Ramos (cell line): ENCODE measurements at regions not wholly inside any gene's neighbourhood (a gene's known extent, or its start where the extent isn't known, plus 50 kb on each side); places are given as distances from the start of the nearest gene placed in this dataset.

Source experiments
- in situ Hi-C: fragments of 300-500 bp; cut with MboI; formaldehyde crosslinking; loops from one replicate; pipeline ENCODE4 v1.14.3; 2022; ENCODE audit warnings: low sequenced_read_pairs; ENCODE audit not compliant: unreplicated experiment

DNA sequence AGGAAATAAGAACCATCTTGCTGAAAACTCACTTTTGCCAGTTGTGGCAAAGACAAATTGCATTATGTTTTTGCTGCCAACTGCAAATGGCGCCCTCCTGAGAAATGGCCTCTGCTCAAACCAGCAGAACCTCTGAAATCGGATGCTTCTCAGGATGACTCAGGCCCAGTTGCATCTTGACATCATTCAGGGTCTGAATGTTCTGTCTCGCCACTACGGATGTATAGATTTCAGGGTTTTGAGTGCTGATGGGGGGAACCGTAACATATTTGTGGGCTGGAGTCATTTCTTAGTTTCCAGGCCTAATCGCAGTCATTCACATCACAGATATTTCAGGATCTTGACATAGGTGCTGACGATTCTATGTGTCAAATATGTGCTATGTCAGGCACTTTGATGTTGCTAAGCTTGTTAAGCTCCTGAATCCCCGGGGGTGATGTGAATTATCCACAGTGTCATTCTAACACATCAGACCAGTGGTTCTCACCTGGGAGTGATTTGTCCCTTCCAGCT lies 207.1 kb downstream of the NFATC2 start:
- in situ Hi-C loops = no loop called here

DNA sequence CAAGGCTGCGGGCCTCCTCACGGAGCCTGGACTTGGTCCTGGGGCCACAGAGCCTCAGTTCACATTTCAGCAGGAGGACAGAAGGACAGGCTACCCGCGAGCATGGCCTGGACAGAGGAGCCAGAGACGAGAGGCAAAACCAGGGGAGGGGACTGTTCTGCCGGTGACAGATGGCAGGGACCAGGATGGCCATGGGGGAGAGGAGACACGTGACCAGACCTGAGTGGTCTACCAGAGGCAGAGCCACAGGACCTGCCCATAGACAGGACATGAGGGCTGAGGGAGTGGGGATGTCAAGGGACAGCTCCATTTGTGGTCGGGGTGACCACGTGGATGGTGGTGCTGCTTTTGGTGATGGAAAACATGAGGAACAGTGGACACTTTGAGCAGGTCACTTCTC lies 207.9 kb downstream of the NFATC2 start:
- in situ Hi-C loops = no loop called here

DNA sequence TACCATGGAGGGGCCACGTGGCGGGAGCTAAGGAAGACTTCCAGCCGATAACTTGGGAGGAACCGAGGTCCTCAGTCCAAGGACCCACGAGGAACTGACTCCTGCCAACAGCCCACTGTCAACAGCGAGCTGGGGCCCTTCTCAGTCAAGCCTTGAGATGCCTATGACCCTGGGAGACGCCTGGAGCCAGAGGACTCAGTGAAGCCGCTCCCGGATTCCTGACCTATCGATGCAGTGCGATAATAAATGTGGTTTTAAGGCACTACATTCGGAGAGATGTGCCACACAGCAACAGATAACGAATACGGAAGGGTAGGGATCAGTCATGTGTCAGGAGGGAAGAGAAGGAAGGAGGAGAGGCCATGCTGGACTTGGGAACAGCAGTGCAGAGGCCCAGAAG lies 208.5 kb downstream of the NFATC2 start:
- in situ Hi-C loops = no loop called here

DNA sequence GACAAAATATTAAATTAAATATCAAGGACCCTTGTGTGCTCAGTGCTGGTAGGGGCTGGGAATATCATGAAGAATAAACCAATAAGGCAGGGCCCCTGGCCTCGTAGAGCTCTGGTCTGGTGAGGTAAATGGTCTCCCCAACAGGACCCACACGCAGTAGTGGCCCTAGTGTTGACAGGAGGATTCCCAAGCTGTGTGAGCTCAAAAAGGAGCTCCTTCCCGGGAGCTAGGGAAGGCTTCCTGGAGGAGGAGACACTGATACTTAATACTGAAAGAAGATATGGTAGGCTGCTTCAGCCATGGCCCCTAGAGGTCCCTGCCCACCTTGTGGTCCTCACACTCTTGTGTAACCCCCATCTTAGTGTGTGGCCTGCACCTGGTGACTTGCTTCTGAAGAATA lies 209.1 kb downstream of the NFATC2 start:
- in situ Hi-C loops = no loop called here

DNA sequence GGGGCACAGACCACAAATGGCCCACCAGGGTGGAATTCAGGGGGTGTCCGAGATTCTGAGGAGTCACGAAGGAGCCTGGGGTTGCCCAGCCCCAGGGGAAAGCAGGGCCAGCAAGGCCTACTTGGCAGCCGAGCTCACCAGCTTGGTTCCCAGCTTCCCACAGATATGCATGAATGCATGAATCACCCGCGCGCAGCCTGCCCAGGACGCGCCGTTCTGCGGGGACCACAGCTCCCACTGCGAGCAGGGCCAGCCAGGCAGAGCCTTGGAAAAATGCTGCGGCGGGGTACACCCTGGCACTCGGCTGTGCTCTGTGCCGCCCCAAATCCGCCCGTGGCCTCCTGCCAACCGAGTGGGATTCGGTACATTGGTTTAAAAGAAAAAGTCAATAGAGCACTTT lies 211.0 kb downstream of the NFATC2 start:
- in situ Hi-C loops = no loop called here

DNA sequence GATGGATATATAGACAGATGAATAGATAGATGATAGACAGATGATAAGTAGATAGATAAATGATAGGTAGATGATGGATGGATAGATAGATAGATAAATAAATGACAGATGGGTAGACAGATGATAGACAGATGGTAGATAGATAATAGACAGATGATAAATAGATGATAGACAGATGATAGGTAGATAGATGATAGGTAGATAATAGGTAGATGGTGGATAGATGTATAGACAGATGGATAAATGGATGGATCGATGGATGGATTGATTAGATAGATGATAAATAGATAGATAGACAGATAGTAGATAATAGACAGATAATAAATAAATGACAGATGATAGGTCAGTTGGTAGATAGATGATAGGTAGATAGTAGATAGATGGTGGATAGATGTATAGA lies 212.7 kb downstream of the NFATC2 start:
- in situ Hi-C loops = no loop called here

DNA sequence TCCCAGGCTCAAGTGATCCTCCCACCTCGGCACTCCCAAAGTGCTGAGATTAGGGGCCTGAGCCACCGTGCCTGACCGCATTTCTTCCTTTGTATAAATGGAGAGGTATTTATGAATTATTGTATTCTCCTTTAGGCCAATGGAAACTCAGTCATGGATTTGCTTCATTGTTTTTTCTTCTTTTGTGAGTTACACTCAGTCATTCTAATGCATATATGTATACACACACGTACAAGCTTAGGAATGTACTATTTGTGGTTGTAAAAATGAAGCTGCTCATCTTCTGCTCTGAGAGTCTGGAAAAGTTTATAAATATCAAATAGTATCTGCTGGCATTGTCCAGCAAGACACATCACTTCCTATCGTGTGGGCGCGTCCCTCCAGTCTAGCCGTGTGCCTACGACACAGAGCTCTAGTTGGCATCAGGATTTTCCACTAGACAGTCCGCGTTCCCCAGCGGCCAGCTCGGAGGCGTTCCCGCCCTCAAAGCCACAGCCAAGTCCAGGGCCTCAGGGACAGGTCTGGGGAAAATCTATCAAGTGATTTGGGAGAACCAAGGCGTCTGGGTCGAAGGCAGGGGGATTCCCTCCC lies 215.2 kb downstream of the NFATC2 start:
- in situ Hi-C loops = no loop called here

DNA sequence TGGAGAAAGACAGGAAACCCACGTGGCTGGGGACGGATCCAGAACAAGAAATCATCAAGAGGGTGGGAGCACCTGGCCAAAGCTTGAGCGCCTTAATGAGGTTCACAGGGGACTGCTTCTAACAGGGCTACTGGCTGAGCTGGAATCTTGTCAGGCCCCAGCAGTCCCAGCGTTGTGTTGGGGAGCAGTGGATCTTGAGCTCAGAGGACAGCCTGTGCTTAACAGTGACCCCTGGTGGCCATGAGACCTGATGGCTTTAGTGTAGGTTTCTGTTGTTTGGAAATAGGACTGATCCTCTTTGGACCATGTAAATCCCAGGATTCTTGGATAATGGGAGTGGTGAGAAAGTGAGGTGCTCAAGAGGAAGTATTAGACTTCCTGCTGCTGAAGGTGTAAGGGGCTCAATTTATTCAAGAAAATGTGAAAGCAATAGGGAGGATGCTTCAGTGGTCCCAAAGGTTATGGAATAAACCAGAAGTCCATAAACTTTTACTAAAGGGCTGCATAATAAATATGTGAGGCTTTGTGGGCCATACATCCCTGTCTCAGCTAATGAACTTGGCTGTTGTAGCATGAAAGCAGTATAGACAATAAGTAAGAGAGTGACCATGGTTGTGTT lies 216.2 kb downstream of the NFATC2 start:
- in situ Hi-C loops = no loop called here

DNA sequence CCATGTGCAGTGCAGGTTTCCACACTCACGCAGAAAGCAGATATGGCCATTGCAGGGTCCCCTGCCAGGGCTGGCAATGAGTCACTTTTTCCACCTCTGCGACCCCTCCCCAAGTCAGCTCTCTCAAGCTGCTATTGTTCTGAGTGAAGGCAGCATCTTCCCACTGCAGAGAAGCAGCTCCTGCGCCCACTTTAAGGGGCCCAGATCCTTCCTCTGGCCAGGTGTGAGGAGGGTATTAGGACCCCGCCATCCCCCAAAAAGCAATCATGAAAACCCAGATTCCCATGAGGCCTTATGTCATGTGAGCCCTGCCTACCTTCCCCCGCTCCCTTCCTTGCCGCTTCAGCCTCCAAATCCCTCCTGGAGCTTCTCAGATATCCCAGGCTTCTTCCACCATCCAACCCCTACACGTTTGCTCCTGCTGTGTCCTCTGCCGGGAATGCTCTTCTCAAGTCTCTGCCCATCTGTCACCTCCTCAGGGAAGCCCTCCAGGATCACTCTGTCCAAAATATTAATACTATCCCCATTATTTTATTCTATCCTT lies 220.3 kb downstream of the NFATC2 start:
- in situ Hi-C loops = no loop called here

DNA sequence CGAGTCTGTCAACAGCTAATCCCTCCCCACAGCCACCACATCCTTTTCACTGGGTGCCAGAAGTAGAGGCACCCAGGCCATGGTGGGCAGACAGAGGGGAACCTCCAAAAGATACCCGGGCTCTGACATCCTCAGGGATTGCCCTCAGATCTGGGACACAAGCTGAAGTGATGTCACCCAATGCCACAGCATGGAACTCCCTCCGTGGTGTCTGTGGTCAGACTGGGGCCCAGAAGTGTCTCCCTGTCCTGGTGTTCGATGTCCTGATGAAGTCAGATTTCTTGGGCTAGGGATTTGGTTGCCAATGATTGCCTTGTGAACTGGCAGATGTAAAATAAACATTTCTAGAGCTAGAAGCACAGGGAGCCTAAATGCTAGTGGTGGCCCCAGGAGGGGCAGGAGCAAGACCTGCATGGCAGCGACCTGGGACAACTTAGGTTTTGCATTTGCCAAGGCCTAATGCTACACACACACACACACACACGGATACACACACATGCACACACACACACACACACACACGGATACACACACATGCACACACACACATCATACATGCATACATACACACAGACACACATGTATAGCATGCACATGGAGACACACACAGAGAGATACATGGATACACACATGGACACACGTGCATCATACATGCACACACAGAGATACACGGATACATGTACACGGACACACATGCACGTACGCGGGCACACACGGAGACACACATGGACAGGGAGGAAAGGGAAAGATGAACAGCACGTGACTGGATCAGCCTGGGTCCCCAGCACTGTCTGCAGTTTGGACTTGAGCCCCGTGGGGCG lies 221.0 kb downstream of the NFATC2 start:
- in situ Hi-C loops = no loop called here

DNA sequence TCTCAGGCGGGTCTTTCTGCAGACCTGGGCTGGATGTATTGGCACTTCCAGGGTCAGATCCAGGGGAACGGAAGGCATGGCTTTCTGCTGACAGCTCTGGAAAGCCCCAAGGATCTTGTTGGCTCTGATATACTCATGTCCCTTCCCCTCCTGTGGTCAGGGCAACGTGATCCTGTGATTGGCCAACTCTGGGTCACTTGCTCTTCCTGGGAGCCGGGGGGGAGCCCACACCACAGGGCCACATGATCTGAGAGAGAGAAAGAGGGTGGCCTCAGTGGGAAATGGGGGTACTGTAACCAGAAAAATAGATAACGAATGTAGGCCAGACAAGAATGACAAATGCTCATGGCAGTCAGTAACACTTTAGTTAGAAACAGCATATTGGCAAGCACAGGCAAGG lies 223.0 kb downstream of the NFATC2 start:
- in situ Hi-C loops = no loop called here

DNA sequence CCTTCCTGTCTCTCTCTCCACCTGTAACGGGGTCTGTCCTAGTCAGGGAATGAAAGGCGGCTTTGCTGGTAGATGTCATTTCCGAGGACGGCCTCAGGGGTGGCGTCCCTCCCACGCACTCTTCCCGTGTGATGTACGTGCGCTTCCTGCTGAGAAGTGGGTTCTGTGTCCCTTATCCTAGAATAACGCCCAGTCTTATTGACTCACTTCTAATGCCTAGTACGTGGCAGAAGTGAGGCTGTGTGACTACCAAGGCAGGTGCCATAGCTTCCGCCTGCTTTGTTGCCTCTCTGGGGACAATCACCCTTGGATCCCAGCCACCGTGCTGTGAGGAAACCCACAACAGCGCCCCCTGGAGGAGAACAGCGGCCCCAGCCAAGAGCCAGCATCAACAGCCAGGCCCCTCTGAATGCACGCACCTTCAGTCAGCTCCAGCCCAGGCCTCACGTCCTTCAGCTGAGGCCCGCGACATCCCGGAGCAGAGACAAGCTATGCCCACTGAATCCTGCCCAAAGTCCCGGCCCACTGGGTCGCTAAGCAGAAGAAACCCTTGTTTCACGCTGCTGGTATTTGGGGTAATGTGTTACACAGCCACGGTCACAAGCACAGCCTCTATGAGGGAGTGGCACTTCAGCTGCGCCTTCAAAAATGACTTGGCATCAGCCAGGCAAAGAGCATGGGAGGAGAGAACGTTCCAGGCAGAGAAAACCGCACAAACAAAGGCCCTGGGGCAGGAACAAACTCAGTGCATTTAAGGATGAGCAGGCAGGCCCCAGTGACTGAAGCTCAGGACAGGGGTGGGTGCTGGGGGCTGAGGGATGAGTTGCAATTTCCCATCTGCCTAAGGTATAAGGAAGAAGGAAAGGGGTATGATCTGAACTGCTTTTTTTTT lies 224.2 kb downstream of the NFATC2 start:
- in situ Hi-C loops = no loop called here

DNA sequence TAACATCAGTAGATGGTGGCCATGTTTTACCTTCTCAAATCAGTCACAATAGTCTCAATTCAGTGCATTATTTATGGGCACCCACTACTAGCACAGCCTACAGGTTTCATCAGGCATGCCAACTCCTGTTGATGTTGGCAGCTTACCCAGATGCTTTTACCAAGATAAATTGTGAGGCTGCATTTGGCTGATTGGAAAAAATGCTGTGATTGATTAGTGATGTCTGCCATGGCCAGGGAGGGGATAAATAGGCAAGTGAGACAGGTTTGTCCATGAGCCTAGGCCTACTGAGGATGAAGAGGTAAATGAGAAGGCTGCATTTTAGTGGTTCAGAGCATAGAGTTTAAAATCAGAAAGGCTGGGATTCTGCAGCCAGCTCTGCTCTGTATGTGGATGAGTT lies 227.1 kb downstream of the NFATC2 start:
- in situ Hi-C loops = no loop called here

DNA sequence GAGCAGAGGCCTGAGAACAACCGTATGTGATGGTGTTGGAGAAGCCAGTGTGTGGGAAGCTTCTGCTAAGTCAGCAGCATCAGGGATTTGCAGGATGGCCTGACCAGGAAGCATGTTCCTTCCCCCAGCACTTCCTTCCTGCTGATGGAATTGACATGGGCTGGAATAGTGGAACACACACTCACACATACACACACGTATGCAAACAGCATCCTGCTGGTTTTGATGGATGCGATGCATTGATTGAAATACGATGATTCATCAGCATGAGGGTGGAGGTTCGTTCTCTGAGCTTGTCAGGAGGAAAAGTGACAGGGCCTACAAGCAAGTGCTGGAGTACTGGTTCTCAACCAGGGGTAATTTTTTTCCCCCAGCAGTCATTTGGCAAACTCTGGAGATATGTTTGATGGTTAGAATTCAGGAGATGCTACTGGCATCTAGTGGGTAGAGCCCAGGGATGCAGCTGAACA lies 229.1 kb downstream of the NFATC2 start:
- in situ Hi-C loops = no loop called here

DNA sequence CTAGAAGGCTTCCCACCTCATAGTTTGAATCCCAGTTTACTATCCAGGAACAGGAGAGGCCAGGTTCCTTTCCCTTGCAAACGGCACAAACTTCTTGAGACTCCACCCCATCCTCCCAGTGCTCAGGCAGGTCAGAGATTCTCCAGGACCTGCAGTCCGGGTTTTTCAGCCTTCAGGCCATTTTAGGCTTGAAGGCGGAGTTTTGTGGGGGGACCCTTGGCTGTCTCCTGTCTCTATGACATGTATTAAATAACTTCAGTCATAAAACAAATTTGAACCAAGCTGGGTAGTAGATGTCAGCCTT lies 230.1 kb downstream of the NFATC2 start:
- in situ Hi-C loops = no loop called here

DNA sequence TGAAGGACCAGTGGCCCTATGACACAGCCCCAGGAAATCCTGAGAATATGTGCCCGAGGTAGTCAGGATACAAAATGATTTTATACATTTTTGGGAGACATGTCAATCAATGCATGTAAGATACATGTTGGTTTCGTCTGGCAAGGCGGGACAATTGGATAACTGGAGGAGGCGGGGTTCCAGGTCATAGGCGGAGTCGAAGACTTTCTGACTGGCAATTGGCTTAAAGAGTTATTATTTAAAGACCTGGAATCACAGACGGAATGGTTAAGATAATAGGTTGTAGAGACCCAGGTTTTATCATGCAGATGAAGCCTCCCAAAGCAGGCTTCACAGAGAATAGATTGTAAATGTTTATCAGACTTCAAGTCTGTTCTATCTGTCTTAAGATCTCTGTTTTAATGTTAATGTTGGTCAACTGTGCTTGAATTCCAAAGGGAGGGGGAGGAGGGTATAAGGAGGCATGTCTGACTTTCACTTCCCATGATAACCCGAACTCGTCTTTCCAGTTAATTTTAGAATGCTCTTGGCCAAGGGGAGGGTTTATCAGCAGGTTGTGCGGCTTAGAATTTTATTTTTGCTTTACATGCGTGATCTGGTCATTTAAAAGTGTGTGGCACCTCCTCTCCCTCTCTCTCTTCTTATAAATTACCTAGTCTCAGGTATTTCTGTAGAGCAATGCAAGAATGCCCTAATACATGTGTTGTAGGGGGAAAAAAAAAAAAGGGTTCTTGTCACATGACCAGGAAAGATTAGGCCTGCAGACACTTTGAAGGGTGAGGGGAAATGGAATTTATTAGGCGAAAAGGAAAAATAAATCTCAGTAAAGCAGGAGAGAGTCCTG lies 230.7 kb downstream of the NFATC2 start:
- in situ Hi-C loops = no loop called here

DNA sequence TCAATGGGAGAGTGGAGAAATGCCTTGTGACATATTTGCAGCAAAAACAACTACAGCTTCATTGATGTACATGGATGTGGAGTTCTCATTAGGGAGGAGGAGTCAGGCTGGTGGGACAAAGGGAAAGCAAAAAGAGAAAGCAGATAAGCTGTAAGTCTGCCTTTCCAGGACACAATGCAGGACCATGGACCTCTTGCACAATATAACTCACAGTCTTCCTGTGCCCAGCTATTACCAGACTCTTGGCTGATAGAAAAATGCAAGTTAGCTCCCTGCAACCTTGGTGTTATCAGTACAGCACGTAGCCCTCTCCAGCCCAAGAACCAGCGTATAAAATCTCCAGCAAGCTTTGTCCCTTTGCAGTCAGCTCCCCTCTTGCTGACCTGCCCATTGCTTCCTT lies 232.3 kb downstream of the NFATC2 start:
- in situ Hi-C loops = no loop called here

DNA sequence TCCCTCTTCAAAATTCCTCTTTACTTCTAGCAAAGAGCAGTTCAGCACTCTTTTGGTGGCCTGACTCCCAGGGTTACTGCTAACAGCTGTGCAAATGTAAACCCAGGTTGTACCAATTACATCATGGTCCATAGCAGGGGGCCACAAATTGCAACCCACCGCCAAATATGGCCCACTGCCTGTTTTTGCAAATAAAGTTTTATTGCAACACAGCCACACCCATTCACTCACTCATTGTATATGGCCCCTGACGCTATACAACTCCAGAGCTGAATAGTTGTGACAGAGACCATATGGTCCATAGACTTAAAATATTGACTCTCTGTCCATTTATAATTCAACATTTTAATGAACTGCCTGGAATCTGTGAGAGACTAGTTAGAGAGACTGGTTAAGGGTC lies 233.4 kb downstream of the NFATC2 start:
- in situ Hi-C loops = loop anchor here (5.0 kb wide), 1 partner anchor 317 kb away; no protein-coding TSS in a partner anchor
